Stimulated activated CD8-positive, alpha-beta memory T cell treated with anti-CD3 and anti-CD28 coated beads, Interleukin-4, amount 100 ng/mL, for 1 hour (primary cell): ENCODE measurements at regions not wholly inside any gene's neighbourhood (a gene's known extent, or its start where the extent isn't known, plus 50 kb on each side); places are given as distances from the start of the nearest gene placed in this dataset.
"Not testable (repeated sequence)": the region's sequence is repeated elsewhere in the genome, so short reads cannot be mapped to it uniquely, and the experiment has no call there.

Experiments
- DNase-seq, 2 donors: peaks; one replicate each; pipeline ENCODE4 v3.0.0-alpha.2; 2020; ENCODE audit warnings: low read depth in 2 of 2, low spot score in 1 of 2

DNA sequence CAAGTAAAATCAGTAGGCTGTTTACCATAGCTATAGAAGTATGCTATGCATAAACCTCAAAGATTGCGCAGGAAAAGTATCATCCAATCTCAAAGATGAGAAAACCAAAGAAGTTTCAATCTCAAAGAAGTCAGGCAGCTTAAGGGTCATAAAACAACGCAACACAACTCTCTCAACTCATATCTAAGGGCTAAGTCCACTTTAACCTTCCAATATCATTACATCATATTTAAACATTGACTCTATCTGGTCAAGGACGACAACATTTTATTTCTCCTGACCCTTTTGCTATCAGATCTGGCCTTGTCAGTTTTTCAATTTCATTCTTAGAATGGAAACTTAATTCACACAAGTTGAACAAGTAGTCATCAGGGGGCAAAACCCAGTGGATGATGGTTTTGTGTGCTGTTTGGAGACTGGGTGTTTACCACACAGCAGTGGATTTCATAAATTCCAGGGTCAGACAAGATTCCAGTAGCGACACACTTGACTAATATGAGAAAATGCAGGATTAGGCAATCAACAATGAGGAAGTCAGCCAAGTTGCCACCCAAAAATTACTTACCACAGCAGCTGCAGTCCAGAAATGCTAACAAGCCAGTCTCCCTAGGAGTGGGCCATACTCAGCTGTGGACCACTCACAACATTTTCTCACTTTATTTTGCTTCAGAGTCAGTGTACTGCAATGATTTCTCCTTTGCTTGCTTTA is 108.7 kb upstream of the NBPF26 start:
- not testable (repeated sequence) for DNase-seq

DNA sequence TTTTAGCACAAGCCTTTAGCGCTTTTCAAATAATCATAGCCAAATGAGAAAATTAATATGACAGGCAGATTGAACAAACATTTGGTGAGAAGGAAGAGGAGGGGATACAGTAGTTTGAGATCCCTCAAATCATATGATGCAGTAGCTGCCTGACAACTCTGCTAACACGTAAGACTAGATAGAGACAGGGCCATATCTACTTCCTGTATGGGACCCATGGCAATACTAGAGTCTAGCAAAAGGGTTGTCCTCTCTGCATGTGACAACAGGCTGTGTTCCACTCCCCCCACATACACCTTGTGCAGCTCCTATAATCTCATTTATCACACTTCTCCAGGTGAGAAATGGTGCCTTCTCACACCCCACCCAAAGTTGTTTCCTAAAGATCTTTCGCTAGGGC is 106.3 kb upstream of the NBPF26 start:
- not testable (repeated sequence) for DNase-seq

DNA sequence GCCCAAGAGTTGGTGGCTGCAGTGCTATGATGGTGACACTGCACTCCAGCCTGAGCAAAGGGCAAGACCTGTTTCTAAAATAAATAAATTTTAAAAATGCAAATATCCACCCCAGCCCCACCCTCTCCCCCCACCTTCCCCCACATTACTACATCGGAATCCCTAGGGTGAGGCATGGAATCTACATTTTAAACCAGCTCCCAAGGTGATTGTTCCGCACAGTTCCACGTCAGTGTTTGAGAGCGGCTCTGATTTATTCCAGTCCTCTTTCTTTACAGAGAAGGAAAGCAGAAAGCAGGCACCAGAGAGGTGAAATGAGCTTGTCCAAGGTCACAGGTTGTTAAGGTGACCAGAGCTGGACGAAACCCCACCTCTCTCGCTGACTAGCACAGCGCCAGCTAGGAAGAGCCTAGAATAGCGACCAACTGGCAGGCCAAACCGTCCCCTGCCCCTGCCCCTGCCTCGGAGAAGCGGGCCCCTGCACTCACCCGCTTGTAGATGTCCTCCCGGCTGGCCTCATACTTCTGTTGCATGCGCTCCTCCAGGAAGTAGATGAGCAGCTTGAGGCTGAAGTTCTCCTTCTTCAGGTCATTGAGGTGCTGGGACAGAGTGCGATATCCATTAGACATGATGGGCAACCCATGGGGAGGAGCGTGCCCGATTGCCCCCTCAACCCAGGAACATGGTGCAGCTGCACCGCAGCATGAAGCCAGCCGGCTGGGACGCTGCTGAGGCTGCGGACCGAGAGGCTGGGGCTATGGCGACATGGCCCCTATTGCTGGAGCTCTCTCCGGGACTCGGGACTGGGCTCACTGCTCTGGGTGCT is 103.7 kb upstream of the NBPF26 start:
- not testable (repeated sequence) for DNase-seq

DNA sequence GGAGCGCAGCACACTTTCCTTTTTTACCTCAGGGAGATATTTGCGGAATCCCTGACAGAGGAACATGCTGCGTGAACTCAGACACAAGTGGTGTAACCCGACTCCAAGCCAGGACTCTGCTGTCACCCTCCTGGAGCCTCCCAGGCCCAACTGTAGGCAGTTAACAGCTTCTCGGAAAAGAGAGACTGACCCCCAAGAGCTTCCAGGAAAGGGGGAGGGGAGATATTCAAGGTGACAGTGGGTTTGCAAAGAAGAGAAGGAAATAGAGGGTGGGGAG is 103.1 kb upstream of the NBPF26 start:
- not testable (repeated sequence) for DNase-seq

DNA sequence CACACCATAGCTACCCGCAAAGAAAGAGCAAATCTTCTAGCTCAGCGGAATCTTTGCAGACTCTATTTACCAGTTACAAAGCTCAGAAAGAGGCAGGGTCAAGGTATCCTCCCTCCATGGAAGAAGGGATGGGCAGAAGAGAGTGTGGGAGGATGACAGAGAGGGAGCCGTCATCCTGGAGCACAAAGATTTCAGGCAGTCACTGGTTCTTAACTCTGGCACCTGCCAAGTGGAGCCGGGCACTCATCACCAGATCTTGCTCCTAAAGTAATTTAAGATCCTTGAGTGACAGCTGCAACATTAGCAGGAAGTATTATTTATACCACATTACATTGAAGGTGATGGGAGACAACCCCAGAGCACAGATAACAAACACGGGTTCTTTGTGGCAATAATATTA is 102.5 kb upstream of the NBPF26 start:
- not testable (repeated sequence) for DNase-seq

DNA sequence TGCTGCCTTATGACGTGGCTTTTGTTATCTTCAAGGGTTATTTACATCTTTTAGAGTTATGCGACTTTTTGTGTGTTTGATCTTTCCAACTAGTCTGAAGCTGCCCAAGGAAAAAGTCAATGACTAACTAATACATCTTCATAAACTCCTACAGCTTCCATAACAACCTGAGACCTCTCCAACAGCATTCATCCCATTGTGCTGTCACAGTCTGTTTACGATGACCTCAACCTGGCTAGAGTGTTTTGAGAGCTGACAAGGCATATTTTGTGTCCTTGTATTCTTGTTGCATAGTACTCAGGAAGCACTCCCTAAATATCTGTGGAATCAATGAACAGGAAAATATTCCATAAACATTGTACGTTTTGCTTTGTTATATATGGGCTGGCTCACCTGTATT is 100.2 kb upstream of the NBPF26 start:
- not testable (repeated sequence) for DNase-seq

DNA sequence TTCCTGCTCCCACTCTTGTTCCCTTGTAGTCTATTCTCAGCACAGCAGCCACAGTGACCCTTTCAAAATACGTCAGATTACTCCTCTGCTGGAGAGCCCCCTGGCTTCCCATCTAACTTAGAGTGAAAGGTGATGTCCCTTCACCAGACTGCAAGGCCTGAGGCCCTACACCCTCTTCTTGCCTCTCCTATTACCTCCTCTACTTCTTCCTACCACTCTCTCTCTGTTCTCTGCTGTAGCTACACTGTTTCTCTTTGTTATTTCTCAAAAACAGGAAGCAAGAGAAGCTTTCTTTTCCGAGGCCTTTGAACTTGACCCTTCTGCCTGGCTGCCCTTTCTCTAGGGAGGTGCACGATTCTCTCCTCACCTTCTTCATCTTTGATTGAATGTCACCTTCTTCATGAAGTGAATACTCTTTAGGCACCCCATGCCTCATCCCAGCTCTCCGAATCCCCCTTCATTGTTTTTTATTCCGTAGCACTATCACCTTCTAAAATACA is 99.1 kb upstream of the NBPF26 start:
- not testable (repeated sequence) for DNase-seq

DNA sequence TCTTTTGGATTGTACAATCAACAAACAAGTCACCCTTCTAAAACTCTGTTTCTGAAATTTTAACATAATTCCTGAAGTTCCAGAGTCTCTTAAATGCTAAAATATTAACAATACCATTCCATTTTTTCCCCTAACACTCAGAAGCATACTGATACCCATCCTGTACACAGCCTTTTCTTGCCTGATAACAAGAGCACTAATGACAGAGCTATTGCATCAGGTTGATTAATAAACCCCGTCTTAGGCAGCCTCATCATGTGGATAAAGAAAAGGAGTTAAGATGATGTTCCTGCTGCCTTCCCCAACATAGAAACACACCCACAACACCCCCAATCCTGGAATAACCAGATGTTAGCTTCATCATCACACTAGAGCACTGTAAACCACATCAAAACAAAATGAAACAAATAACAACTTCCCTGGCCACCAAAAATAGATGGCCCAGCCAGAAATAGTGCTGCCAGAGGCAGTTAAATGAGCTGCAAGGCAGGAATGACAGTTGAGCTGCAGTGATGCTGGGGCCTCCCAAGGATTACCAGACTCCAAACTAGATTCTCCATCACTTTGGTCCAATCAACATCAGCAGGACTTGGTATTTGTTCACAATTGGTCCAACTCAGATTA is 93.8 kb upstream of the NBPF26 start:
- not testable (repeated sequence) for DNase-seq

DNA sequence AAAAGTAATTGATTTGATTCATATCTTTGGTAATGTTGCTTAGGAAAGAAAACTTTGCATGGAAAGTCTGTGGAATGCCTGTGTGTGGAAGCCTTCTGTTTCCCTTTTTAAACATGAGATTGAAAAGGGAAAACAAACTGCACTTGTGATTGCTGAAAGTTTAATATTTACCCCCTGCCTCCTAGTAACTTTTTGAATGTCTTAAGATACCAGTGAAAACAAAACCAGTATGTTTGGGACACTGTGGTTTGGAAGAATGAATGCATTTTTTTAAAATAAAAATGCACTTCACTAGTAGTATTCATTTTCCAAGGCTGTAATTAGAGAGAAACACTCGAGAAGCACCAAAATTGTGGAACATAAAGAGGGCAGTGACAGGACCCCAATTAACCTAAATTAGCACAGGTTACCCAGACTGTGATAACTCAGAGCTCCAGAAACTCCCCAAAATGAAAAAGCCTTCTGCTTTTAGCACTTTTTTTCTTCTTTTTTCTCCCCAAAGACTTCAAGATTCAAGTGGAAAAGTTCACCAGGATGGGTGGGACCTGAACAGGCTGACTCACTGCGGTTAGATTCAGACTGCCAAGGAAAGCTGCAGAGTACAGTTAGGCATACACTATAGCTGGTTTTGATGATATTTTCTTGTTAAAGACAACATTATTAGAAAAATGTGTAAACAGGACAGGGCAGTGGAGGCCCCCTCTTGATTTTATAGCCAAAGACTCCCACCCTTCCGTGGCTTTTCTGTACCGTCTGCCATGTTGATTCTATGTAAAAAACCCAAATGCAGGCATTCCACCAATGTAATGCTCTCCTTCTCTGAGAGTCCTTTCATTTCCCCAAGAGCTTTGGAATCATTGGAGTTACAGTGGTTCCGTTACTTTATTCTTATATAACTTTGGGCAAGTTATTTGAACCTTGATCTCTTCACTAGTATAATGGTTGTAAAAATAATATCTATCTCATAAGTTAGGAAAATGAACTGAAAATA is 88.6 kb upstream of the NBPF26 start:
- not testable (repeated sequence) for DNase-seq

DNA sequence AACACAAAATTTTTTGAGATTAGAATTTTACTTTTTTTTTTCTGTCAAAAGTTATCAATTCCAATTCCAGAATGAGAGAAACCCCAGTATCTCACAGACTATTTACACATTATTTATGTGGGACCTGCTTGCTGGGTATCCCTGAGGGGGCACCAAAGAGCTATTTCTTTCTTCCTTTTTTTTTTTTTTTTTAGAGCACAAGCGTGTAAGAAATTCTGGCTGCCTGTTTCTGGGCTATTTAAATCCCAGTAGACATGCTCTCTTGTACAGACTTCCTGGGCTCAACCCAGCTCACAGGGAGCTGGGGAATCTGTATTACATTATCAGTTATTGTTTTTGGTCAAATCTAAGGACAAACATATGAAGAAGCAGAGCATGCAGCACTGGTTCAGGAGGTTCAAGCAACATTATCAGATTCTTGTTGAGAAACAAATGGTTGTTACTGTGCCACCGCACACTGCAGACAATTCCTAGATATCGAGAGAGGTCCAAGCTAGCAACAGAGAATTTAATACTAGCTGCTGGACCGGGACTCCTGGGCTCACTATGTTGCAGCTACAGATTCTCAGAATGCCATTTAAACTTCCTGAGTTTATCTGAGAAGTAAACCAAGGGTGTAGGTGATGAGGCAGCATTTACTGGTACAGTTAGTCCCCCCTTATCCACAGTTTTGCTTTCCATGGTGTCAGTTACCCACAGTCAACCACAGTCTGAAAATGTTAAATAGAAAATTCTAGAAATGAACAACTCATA is 83.3 kb upstream of the NBPF26 start:
- not testable (repeated sequence) for DNase-seq

DNA sequence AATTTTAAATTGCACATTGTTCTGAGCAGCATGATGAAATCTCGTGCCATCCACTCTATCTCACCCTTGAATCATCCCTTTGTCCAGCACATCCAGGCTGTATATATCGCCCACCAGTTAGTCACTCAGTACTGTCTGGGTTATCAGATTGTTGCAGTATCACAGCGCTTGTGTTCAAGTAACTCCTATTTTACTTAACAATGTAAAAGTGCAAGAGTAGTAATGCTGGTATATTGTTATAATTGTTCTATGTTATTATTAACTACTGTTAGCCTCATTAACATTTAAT is 82.8 kb upstream of the NBPF26 start:
- DNase-seq = not testable (repeated sequence)

DNA sequence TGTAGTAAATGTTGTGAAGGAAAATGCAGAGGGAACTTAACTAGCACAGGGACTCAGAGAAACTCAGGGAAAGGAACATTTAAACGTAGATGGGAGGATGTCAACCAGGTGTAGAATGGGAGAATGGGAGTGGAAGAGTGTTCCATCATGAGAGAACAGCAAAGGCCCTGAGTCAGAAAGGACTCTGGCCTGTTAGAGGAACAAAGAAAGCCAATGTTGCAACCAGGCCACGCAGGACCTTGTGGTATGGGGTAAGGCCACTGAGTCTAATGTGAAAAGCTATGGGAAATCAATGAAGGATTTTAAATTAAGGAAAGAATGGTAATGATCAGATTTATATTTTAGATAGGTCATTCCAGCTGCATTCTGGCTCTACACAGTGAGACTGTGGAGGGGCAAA is 76.6 kb upstream of the NBPF26 start:
- not testable (repeated sequence) for DNase-seq

DNA sequence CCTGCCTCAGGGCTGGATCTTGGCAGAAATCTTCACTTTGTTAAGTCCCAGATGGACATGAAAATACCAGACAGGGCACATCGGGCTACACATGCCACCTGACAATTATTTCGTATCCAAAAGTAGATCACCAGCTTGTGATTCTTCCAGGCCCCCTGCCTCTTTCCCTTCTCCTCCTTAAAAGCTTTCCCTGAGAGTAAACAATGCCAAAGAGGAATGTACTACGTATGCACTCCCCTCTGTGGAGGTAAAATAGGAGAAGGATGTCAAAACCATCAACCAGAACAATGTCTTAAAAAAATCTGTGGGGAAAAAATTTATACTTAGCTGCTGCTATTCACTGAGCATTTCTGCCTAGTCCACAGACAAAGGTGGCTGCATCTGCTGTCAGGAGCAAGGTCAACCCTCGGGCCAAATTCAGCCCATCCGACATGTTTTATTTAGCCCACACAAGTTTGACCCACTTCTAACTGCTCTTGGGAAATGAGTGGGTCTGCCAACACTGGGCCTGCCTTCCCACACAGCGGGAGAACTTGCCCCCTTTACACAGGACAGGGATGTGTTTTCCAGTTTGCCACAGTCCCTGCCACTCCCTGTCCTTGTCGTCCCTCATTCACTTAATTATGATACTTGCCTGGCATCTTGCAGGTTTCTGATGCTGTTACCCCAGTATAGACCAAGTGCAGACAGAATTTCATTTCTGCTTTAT is 74.7 kb upstream of the NBPF26 start:
- DNase-seq = not testable (repeated sequence)

DNA sequence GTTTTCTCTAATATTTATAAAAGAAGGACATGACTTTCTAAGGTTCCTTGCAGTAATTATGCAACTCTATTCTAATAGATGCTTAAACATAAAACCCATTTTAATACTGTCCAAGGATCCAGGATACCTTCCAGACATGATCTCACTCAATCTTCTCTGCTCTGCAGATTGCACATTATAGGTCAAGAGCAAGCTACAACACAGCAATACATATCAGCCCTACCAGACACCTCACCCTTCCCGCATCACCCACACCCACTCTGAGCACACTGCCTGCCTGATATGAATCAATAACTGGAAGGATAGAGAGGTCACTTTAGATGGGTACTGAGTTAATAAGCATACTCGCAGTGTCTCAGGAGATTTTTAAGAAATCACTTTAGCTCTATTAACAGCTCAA is 74.0 kb upstream of the NBPF26 start:
- DNase-seq = not testable (repeated sequence)

DNA sequence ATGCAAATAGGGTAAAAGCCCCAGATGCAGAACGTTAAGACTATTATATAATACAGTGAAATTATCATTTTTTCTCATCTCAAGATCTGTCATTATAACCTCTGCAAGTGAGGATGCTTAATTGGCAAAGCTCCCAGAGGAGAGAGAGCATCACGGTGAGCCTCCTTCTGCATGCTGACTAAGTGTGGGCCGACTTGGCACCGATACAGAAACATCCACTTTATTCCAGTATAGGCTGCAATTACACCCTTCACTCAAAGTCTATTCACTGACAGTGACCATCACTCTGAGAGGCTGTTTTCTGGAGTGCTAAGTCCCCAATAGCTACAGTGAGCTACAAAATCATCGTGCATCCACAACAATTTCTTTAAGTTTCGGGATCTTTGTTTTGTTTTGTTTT is 69.6 kb upstream of the NBPF26 start:
- not testable (repeated sequence) for DNase-seq

DNA sequence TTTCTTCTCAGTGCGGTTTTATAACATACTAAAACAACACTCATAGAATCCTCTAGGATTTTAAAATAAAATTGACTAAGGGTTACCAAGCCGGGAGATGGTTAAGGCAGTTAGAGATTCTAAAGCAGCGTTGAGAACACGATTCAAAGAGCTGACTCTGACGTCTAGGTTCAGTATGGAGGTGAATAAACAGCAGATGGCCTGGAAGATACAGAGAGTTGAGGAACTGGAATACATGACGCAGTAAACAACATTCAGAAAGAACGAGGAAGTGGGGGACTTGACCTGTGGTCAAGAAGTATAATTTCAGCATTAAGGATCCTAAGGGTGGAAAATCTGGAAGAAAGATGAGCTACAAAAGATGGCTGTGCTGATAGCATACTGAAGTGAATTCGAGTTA is 68.4 kb upstream of the NBPF26 start:
- DNase-seq = not testable (repeated sequence)

DNA sequence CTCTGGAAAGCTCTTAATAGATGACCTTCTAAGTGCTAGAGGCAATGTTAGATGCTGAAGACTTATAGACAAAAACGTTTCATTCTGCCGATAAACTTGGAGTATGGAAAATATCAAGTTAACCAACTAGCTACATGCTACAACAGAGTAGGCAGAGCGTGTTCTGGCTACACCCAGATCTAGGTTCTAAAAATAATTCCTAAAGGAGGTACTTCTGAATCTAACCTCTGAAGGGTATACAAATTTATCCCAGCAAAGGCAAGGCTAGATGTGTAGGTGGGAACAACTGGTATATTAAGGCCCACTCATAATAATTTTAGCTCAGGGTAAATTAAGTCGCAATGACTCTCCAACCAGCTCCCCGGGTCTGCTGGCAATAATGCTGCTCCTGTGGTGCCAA is 67.6 kb upstream of the NBPF26 start:
- DNase-seq = not testable (repeated sequence)

DNA sequence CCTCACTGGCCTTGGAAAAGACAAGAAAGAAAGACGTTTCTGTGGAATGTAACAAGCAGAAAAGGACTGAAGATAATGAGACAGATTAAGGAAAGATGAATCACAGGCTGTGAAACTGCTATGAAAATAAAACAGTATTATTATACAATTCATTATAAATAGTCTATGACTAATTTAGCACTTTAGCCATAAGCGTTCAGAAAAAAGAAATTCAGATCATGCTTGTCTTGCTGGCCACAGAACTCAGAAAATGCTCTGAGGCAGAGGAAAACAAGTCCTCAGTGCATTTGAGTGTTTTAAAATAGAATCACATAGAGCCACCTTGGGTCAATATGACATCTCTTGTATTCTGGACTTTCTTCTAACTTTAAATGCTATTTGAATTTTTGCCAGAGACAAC is 65.9 kb upstream of the NBPF26 start:
- DNase-seq = not testable (repeated sequence)

DNA sequence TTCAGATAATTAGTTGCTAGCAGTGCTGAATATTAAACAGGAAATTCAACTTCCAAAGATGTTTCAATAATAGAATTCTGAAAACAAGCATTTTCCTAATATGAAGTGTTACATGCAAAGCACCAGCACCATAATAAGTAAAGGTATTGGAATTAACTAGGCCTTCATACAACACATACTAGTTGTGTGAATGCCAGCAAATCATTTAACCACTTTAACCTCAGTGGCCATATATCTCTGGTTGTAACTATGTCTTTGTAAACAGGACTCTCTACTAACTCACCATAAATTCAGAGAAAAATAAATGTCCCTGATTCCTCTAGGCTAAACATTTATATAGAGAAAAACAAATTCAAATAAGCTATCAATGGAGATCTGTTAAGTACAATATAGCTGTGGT is 65.1 kb upstream of the NBPF26 start:
- DNase-seq = not testable (repeated sequence)

DNA sequence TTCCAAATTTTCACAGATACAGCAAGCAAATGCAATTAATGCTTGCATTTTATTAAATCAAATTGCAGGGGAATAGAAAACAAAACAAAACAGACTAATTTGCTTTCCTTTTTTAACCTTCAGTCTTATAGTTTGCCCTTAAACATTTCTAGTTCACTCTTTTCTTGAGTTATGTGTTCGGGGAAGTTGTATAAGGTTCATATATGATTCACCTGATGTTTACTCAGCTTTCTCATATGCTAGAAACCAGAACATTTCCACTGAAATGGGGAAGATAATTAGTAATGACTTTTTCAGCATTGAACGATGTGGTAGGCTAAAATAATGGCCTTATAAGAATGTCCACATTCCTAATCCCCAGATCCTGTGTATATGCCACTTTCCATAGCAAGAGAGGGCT is 64.6 kb upstream of the NBPF26 start:
- not testable (repeated sequence) for DNase-seq
